Right forelimb (tissue), 1 donor: ENCODE measurements at regions not wholly inside any gene's neighbourhood (a gene's known extent, or its start where the extent isn't known, plus 50 kb on each side); places are given as distances from the start of the nearest gene placed in this dataset.
A peak's percentile ranks its signal among the peaks of the same experiment; 100 is the strongest.
"Not testable (repeated sequence)": the region's sequence is repeated elsewhere in the genome, so short reads cannot be mapped to it uniquely, and the experiment has no call there.

Experiments used
- DNase-seq: peaks from one replicate; pipeline ENCODE4 v3.0.0-alpha.2; 2018

GRCh38 chr1:224028802-224029201 is 85.1 kb upstream of the FBXO28 start:
- DNase-seq: not testable (repeated sequence)

- not testable (repeated sequence) for DNase-seq
Measured at GRCh38 chr1:224023122-224023521, 90.8 kb upstream of the FBXO28 start.

GRCh38 chr1:224022249-224022970 is 91.5 kb upstream of the FBXO28 start:
- DNase-seq: not testable (repeated sequence)

- DNase-seq: not testable (repeated sequence)
Measured at GRCh38 chr1:224019866-224020265, 94.0 kb upstream of the FBXO28 start.

- DNase-seq: not testable (repeated sequence)
Measured at GRCh38 chr1:224015782-224016181, 98.1 kb upstream of the FBXO28 start.

- DNase-seq: no peak
Measured at GRCh38 chr1:224014330-224014649, 99.6 kb upstream of the FBXO28 start.

GRCh38 chr1:224013626-224014329 is 100.1 kb upstream of the FBXO28 start:
- not testable (repeated sequence) for DNase-seq

- not testable (repeated sequence) for DNase-seq
Measured at GRCh38 chr1:224012807-224013434, 101.0 kb upstream of the FBXO28 start.

GRCh38 chr1:224012162-224012561 is 101.7 kb upstream of the FBXO28 start:
- DNase-seq: not testable (repeated sequence)

GRCh38 chr1:224011751-224012150 is 102.2 kb upstream of the FBXO28 start:
- not testable (repeated sequence) for DNase-seq

GRCh38 chr1:224011153-224011552 is 102.8 kb upstream of the FBXO28 start:
- DNase-seq: not testable (repeated sequence)

- DNase-seq: not testable (repeated sequence)
Measured at GRCh38 chr1:224005973-224006372, 107.9 kb upstream of the FBXO28 start.

- not testable (repeated sequence) for DNase-seq
Measured at GRCh38 chr1:224004552-224005315, 109.2 kb upstream of the FBXO28 start.

- DNase-seq: not testable (repeated sequence)
Measured at GRCh38 chr1:224003896-224004295, 110.0 kb upstream of the FBXO28 start.

- DNase-seq: not testable (repeated sequence)
Measured at GRCh38 chr1:224001757-224002156, 112.2 kb upstream of the FBXO28 start.

- not testable (repeated sequence) for DNase-seq
Measured at GRCh38 chr1:223999761-224000160, 114.2 kb upstream of the FBXO28 start.

GRCh38 chr1:223998676-223999455 is 115.0 kb upstream of the FBXO28 start:
- not testable (repeated sequence) for DNase-seq

GRCh38 chr1:223996376-223996775 is 117.5 kb upstream of the FBXO28 start:
- not testable (repeated sequence) for DNase-seq

GRCh38 chr1:223992456-223993246 is 121.3 kb upstream of the FBXO28 start:
- DNase-seq: peak; percentile 100

GRCh38 chr1:223991297-223991857 is 122.5 kb upstream of the FBXO28 start:
- DNase-seq: not testable (repeated sequence)

- not testable (repeated sequence) for DNase-seq
Measured at GRCh38 chr1:223961985-223962384, 116.2 kb upstream of the TP53BP2 start.
